Amniotic epithelial cell (primary cell): ENCODE measurements at regions not wholly inside any gene's neighbourhood (a gene's known extent, or its start where the extent isn't known, plus 50 kb on each side); places are given as distances from the start of the nearest gene placed in this dataset.
"Not testable (repeated sequence)": the region's sequence is repeated elsewhere in the genome, so short reads cannot be mapped to it uniquely, and the experiment has no call there.

Source experiments
- DNase-seq: peaks from one replicate; pipeline ENCODE4 v3.0.0-alpha.2; 2010; ENCODE audit warnings: low read depth

DNA sequence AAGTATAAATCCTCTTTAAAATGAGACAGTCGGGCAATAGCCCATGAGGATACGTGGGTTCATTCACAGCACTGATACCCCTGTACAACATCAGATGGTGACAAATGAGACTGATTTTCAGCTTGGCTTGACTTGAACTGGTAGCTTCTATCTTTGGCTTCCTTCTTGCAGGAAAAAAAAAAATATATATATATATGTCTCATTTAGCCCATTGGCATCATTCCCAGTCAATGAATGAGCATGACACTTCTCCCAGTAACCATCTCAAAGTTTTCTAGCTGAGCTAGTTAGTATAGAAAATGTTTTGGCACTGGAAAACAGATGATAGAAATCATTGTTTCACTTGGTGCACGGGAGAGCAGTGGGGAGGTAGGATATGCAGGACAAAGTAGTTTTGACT is 222.5 kb upstream of the TAS2R1 start:
- DNase-seq: no peak

DNA sequence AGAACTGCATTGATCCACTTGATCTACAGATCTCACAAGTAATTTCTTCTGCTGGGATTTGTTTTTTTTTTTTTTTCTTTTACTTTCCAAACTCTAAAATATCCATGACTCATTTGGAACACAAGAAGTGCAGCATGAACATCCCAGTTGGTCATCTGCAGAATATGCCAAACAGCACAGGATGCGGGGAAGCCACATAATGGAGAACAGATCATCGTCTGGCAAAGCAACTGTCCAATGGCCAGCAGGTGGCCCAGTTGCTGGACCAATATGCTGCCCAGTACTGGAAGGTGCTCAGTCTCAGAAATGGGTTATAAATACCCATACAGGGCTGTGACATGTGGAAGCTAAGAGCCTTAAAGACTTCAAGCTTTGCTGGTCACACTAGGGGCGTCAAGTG is 221.3 kb upstream of the TAS2R1 start:
- DNase-seq: peak; percentile 57

GRCh38 chr5:9850456-9850855 is 220.3 kb upstream of the TAS2R1 start:
- DNase-seq: no peak

DNA sequence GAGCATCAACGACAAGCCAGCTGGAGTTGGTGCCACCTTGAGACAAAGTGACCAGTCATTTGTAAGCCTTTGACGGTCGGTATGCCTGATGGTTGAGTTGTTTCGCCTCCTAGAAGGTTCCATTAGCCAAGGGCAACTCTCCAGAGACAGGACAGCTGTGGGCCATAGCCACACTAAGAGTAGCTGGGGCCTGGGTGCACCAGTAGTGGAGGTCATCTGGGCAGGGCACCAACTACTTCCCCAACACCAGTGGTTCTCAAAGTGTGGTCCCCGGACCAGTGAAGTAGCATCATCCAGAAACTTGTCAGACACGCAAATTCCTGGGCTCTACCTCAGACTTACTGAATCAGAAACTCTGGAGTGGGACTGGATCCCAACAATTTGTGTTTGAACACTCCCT is 217.5 kb upstream of the TAS2R1 start:
- DNase-seq: no peak

GRCh38 chr5:9845185-9845584 is 215.0 kb upstream of the TAS2R1 start:
- DNase-seq: no peak

DNA sequence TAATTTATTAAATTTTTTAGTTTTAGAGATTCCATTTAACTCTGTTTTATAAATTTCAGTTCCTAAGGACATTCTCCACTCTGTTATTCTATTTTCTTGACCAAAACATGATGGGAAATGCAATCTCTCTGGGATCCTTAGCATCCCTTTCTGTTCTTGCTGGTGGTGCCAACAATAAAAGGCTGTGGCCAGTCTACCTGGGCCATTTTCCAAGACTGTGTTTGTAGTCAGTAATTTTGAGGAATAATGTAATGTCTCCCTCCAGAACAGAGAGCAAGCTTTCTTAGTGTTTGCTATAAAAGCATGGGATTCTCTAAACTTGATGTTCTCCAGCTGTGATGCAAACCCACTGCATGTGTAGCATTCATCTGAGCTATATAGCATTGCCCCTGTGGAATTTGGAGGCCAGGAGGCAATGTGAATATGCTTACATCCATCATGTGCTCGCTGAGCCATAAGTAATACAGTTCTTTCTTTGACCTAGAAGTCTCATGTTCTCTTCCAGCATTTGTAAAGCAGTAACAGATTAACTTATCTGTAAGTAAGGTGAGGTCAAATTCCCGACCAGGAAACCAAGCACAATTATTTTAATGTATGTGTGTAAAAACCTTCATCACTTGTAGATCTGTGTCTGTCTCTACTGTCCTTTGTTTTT is 211.5 kb upstream of the TAS2R1 start:
- DNase-seq: no peak

DNA sequence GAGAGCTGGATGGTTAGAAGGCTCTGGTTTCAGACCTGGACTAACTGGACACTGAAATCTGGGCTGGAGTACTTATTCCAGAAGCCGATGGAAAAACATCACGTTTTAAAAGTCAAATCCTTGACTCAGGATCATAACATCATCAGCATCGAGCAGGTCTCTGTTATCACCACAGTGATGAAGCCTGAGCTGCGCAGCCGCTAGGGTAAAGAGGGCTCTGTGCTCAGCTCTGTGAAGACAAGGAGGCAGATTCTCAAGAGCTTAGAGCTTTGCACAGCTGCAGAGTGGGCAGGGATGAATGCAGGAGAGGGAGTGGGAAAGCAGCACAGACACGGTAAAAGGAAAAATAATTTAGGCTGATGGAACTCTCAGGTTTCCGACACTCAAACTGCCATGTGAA is 208.8 kb upstream of the TAS2R1 start:
- DNase-seq: peak; percentile 3

DNA sequence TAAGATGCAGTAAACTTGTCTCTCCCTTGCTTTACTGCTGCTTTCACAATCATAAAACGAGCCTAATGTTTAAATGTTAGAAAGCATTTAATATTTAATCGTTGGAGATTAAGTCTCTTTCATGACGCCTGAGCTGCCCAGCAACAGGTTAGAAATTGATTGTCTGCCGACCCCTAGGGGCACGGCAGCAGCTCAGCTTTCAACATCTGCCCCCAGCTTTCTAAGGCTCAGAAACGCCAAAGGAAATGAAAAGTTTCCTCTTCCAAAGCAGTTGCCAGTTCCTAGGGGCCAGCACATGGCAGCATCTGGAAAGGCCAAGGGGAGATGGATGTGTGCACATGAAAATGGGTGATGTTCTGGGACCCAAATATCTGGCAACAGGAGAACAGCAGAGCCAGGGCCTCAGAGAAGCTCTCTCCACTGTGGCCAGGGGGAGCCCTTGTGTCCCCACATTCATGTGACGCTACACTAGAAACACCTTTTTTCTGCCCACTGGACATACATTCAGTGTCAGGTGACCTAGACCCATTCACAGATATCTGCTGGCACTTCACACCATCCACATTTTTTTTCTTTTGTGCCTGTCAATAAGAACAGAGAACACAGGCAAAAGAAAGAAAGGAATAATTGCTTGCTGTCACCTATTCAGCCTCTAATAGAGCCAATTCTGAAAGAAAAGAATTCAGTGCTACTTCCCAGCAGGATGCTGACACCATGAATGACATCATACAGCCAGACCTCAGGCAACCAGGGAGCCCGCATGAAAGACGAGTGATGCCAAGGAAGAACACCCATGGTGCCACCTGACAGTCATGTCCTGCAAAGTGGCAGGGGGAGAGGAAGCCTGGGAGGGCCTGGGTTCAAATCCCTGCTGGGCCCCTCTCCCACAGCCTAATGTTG is 205.0 kb upstream of the TAS2R1 start:
- DNase-seq: no peak

DNA sequence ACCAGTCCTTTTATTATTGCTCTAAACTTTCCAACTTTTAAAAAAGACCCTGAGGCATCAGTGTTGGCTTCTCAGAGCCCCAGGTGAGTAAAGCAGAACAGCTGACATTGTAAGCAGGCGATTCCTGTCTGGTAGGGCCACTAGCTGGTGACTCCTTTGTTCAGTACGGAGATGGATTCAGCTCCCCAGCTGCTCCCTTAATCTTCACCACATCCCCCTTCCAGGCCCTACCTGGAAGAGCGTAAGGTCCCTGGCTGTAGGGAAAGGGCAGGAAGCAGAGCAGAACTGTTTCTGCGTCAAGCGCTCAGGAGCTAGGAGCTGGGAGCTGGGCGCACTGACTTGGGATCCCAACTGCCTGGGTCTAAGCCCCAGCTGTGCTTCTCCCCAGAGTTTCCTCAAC is 203.7 kb upstream of the TAS2R1 start:
- DNase-seq: no peak

DNA sequence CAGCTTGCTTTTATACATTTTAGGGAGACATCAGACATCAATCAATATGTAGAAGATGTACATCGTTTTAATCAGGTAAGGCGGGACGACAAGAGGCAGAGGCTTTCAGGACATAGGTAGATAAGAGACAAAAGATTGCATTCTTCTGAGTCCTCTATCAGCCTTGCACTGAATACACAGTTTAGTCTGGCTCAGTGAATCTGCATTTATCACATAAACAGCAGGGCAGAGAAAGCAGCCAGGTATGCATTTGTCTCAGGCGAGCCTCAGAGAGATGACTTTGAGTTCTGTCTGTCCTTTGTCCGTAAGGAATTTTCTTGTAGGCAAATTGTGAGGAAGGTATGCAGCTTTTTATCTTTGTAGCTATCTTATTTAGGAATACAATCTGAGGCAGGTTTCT is 202.8 kb upstream of the TAS2R1 start:
- DNase-seq: no peak

DNA sequence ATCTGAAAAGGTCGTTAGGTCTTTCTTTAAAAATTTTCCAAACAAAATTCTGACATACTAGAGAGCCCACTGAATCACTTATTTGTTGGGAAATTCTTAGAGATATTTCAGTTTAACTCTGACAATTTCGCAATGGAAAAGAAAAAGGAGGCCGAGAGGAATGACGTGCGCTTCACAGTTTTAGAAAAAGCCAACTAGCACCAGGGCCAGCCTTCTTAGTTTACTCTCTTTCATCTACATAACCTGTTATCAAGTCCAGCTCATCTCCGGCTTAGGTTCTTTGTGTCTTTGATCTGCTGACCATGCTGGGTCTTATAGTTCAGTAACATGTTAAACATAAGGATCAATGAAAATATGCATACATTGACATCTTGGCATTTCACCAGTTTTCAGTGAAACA is 201.7 kb upstream of the TAS2R1 start:
- DNase-seq: peak; percentile 63

DNA sequence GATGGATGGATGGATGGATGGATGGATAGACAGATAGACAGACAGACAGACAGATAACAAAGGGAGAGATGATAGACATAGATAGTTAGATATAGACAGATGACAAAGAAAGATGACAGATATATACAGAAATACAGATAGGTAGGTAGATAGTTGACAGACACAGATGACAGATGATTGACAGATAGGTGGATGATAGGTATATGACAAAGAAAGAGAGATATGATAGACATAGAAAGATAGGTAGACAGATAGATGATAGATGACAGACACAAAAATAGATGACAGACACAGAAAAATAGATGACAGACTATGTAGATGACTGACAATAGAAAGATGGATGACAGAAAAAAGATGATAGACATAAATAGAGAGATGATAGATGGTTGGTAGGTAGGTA is 200.0 kb upstream of the TAS2R1 start:
- no peak for DNase-seq

DNA sequence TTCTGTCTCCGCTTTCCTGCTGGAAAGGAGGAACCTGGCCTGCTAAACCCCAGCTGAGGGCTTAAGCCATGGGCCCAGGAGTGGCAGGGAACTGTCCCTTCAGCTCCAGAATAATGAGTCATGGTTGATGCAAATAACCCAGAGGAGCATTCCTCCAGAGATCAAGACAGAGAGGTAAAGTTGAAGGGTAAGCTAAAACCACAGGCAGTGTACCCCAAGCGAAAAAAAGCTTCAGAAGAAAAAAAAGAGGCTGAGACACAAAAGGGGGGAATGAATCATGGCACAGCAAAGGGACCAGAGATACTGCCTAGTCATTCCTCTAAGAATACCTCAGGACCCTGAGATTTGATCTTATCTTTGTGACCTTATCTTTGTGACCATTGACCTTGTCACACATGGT is 199.5 kb upstream of the TAS2R1 start:
- no peak for DNase-seq

DNA sequence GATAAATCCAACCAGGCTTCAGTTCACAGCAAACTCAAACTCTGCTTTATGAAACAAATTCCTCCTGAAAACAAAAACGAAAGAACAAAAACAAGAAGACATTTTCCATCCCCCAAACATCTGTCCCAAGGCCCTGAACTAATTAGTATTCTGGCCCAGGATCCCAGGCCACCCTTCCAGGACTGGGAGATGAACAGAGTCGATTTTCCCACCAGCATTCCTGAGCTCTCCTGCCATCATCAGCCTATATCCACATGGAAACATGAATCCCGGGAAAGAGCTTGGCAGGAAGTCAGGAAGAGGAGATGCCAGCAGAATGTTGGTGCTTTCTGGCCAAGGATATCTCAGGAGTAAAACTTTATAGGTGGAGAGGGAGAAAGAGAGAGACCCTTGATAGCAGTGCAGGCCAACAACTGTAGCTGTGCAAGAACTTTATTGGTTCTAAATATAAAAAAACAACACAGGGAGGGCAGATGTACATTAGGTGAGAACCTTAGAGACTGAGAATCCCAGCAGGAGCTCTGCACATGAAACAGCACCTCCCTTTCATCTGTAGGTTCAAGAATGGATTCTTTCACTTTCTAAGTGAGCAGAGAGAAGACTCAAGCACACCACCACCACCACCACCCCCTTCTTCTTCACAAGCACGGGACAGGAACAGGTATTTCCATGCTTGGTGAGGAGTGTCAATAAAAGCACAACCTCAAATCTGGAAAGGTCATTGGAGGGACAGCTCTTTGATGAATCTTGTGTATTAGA is 190.7 kb upstream of the TAS2R1 start:
- DNase-seq: no peak

DNA sequence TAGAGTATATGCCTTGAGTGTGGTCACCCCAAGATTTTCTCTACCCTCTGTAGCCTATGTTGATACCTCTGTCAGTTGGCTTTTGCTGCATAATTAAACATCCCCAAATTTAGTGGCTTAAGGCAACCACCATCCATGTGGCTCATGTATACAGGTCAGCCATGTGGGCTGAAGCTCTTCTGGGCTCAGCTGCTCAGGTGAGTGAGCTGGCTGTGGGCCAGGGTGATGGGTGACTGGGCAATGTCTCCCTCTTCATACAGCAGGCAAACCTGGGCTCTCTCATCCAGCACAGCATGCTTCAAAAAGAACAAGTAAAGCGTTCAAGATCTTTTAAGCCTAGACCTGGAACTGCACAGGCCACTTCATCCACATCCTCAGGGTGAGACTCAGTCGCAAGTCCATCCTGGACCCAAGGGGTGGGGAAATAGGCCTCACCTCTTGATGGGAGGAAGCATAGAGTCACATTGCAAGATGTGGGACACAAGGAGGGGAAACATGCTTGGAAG is 188.2 kb upstream of the TAS2R1 start:
- DNase-seq: no peak

DNA sequence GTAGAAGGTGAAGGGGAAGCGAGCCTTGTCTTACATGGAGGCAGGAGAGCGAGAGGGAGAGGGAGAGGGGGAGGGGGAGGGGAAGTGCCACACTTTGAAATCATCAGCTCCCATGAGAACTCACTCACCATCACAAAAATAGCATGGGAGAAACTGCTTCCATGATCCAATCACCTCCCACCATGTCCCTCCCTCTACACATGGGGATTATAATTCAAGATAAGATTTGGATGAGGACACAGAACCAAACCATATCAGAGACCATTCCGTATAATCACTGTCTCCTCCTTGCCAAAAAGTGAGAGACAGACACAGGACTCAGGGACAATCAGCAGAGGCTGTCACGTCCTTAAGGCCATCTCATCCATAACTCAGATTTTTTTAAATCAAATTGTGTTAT is 187.7 kb upstream of the TAS2R1 start:
- no peak for DNase-seq

- DNase-seq: no peak
These were observed 184.9 kb upstream of the TAS2R1 start for GRCh38 chr5:9815051-9815450.

- no peak for DNase-seq
These were observed 183.2 kb upstream of the TAS2R1 start for GRCh38 chr5:9813305-9813704.

GRCh38 chr5:9807366-9807765 is 177.2 kb upstream of the TAS2R1 start:
- DNase-seq: not testable (repeated sequence)

DNA sequence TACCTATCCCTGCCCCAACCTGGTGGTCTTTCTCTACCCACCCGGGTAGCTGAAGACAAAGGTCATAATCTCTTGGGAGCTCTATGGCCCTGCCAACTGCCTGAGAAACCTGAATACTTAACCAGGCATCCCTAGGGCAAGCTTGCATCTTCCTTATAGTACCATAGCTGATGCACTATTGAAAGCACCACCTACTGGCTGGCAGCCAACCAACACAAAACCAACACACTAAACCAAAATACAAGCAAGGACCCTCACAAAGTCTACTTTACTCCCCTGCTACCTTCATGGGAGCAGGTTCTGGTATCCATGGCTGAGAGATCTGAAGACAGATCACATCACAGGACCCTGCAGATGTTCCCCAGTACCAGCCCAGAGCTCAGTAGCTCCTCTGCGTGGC is 171.8 kb upstream of the TAS2R1 start:
- DNase-seq: no peak

- no peak for DNase-seq
These were observed 169.5 kb upstream of the TAS2R1 start for GRCh38 chr5:9799606-9800005.

- no peak for DNase-seq
These were observed 160.1 kb upstream of the TAS2R1 start for GRCh38 chr5:9790276-9790675.

- peak; percentile 14 for DNase-seq
These were observed 159.6 kb upstream of the TAS2R1 start for GRCh38 chr5:9789777-9790176.
